AG08395 (cell line): ENCODE measurements at regions not wholly inside any gene's neighbourhood (a gene's known extent, or its start where the extent isn't known, plus 50 kb on each side); places are given as distances from the start of the nearest gene placed in this dataset.

Experiments
- DNase-seq: peaks from one replicate; pipeline ENCODE4 v3.0.0; 2012; ENCODE audit warnings: mixed read lengths, low spot score

DNA sequence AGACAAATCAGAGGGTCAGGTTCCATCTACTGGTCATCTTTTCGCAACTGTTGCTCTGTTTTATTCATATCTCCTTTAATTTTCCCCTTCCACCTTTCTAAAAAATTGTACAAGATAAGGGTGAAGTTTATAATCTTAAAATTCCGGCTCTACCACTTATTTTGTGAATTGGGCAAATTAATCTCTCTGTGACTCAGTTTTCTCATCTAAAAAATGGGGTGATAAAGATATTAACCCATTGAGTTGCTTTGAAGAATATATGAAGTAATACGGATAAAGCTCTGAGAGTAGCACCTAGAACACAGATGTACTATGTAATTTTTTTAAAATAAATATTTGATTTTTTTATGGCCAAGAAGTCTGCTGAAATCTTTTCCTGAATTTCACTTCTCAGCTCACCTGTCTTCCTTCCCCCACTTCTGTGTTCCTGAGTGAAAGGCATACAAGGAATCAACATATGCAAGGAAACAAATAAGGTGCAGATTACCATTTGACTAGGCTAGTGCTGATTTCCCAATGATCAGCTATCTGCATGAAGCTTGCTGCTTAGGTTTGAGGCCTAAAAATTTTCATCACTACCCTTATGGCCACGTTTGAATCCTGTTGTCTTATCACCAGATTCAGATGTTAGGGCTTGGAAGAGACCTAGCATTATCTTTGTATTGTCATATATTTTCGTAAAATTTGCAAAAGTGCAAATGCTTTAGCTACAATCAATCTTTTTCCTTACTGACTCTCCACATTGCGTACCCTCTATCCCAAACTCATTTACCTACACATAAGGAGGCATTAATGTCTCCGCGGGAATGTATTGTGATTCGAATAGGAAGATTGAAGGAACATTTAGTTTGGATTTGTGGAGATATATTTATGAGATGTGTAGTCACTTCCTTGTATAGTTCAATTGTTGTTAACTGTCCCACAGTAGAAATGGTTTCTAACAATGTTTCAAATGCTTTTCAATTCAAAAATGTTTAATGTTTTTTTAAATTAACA lies 718.3 kb upstream of the PTBP2 start:
- no peak for DNase-seq

DNA sequence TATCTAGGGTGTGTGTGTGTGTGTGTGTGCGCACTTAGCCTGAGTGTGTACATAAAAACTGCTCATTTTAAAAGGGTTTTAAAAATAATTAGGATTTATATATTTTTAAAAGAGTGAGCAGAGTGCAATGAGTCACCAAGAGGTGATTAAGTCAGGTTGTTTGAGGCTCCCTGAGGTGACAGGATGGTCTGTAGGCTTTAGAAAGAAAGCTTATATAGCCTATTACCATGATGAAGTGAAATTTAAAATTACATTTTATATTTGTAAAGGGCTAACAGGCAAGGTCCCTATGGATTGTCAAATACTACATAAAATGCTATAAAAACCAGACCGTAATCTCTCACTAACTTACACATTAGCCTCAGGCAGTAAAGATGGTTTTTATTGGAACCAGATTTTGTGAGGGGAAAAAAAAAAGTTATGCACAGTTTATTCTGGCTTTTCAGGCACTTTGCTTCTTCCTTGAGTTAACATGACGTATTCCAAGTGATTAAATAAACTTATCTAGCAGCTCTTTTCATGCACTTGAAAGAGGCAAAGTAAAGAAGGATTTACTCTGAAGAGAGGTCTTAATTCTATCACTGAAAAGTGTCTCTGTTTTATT lies 711.7 kb upstream of the PTBP2 start:
- DNase-seq, result no peak

DNA sequence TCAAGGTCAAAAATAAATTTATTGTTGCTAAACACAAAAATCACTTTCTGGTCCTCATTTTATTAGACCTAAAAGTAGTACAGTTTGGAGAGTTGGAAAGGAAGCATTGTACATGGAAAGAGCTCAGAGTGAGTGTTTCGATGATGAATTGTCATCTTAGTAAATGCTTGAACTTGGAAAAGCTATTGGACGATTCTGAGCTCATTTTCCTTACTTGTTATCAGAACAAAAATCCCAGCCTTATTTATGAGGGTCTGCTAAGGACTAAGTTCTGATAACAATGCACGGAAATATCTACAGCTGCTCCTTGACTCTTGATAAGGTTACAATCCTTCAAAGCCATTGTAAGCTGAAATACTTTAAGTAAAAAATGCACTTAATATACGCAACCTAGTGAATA lies 710.0 kb upstream of the PTBP2 start:
- DNase-seq, result no peak

DNA sequence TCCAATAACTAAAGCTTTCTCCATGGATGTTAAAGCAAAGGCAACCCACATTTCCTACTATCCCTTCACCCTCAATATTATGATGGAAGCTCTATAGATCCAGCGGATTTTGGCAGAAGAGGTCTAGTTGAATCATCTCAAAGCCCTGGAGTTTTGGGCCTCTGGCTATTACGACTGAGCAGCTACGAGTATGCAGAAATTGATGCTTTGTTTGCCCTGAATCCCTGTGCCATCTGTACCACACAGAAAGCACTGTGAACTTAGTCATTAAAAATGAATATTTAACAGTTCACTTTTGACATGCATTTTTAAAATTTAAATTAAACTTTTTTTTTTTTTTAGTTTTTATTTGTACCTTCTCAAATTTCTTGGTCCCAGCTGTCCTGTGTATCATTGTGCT lies 705.4 kb upstream of the PTBP2 start:
- no peak for DNase-seq

DNA sequence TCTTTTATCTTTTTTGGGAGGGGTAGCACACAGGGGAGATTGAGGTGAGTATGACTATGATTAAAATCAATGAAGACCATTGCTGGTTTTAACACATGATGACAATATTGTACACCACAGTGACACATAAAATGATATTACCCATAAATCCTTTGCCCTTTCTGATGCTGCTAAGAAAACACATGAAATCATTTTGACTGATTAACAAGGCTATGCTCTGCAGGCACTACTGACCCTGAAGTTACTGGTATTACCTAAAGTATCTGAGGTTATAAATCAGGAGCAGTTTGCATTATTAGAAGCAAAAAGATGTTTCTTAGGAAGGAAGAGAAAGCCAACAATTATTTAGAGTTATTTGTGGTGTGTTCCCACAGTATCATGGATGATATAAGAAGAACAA lies 701.2 kb upstream of the PTBP2 start:
- no peak for DNase-seq

DNA sequence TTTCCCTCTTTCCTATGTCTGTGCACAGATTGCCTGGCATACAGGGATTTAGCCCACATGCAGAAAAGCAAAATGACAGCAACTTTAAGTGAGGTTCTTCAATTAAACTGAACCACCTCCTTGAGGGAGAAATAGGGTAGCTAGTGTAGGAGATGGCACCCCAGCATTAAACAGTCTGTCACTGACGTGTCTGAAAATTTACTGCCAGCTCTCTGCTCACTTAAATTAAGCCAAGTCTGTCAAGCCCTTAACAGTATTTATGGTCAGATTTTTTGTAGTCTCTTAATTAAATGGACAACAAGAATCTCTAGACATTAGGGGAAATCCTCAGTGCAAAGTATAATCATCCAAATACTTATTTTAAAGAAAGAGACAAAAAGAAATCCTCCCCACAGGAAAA lies 696.5 kb upstream of the PTBP2 start:
- no peak for DNase-seq

DNA sequence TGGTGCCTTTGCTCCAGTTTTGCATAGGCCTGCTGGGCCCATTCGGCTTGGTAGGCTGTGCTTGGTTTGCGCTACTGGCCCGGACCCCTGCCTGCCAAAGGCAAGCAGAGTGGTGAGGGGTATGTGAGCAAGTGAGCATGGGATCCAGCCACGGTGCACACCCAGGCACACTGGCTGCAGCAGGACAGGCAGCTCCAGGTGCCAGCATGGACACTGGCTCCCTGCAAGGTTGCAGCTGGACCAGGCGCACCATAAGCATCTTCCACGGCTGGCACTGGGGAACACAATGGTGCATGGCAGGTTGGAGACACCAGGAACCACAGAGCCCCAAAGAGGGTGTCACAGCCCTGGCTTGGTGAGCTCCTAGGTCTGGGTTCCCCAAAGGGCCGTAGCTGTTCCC lies 693.5 kb upstream of the PTBP2 start:
- DNase-seq, result no peak

DNA sequence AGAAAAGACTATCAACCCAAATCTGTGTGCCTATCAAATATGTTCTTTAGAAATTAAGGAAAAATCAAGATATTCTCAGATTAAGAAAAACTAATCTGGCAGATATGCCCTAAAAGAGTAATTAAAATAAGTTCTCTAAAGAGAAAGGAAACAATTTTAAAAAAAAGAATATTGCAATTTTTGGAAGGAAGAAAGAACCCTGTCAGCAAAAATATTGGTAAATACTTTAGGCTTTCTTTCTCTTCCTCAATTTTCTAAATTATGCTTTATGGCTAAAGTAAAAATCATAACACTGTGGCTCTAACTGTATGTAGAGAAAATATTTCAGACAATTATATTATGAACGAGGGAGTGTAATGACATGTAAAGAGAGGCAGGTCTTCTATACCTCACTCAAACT lies 691.3 kb upstream of the PTBP2 start:
- DNase-seq, result no peak

DNA sequence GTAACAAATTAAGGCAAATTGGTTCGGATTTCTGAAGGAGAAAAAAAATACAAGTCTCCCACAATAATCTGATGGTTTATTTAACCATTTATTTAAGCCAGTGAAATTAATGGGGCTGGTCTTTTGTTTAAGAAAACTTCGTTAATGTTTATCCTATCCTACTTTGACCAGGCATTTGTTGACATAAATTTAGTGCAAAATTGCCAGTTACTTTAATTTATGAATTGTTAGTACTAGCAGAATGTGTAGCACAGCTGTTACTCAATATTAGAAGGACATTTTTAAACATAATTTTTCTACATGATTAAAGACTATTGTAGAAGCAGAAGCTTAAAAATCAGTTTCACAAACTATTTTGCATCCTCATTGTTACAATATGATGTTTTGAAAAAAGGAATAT lies 687.6 kb upstream of the PTBP2 start:
- DNase-seq, result no peak

DNA sequence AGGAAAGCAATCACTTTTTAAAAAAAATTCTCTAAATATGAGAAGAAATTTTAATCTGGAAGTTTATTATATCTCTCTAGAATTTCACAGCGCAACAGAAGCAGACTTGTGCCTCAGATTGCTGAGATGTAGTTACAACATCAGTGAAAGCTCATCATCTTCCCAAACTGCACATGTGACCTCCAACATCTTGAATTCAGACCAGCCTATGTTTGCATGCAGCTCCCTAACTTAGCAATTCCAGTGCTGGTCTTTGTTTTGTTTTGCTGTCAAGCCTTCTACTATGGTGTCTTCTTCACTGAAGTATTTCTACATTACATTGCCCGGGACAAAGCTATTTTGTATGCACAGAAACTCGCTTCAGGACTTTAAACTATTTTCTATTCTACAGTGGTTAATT lies 684.8 kb upstream of the PTBP2 start:
- DNase-seq, result no peak

DNA sequence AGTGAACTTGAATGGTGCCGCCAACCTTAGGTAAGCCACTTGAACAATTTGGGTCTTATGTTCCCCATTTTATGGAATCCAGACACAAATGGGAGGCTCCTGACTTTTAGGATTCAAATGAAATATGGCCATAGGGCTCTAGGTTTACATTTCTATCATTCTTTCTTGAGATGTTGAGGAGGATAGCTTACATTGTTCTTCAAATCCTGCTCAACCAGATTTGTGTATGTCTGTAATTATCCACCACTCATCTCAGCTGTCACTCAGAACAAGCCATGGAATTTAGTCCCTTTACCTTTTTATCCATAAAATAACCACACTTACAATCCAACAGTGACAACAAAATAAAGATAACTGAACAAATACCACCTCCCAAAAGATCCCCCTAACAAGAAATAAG lies 682.9 kb upstream of the PTBP2 start:
- no peak for DNase-seq

DNA sequence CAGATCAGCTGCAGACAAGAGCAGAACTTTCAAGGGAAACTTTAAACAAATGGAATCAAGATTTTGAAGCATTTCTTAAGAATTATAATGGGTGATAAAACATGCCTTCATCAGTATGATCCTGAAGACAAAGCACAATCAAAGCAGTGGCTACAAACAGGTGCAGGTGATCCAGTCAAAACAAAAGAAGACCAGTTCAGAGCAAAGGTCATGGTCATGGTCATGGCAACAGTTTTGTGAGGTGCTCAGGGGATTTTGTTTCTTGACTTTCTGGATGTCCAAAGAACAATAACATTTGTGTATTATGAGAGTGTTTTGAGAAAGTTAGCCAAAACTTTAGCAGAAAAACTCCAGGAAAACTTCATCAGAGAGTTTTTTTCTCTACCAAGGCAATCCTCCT lies 681.7 kb upstream of the PTBP2 start:
- DNase-seq, result no peak

DNA sequence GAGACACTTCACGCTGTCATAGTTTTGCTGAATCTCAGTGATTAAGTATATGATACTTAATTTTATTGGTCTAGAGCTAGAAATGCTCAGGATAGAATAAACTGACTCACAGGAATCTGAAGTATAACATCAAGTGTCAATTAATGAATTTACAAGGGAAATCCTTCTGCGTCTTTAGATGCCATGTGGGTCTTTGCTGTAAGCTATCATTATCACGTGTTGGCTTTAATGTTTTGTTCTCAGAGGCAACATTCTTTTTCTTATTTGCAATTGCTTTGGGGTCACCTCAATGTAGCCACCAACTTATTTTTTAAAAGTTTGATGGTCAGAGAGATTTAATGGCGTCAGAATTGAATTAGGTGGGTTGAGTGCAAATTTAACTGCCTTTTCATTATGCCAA lies 680.1 kb upstream of the PTBP2 start:
- no peak for DNase-seq

DNA sequence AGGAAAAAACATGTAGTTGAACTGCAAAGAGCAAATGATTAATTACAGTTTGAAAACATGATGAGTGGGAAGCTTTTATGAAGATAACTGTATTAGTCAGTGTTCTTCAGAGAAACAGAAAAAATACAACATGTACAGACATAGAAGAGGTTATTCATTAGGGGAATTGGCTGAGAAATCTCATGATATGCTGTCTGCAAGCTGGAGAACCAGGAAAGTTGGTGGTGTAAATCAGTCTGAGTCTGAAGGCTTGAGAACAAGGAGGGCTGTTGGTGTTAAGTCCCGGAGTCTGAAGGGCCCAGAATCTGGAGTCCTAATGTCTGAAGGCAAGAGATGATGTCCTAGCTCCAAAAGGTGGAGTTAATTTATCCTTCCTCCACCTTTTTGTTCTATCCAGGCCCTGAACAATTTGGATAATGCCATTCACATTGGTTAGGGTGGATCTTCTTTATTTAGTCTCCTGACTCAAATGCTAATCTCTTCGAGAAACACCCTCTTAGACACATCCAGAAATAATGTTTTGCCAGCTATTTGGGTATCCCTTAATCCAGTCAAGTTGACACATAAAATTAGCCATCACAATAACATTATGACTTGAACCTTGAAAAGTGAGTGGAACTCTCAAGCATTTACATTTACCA lies 672.9 kb upstream of the PTBP2 start:
- no peak for DNase-seq

DNA sequence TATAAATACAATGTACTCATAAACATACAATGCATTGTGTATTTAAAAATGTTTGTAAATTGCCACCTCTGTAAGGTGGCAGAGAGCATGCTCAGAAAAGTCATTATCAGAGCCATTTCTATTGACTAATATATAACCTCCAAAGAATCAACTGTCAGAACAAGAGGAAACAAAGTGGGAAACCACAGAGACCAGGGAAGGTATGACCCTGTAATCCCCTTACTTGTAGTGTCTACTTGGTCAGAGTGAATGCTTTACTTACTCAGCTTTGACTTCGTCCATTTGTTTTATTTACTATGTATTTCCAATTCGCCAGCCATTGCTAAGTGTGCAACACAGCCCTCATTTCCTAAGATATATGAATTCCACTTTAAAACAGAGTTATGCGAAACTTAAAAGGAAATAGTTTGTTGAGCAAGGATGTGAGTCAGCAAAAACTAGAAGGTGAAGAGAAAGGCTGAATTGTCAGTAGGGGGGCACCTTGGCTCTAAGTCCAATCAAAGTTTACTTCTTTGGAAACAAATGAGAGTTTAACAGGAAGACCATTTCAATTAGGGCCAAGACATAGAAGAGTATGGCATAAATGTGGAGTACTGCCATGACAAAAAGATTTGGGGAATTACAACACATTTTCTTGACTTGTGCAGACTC lies 671.7 kb upstream of the PTBP2 start:
- DNase-seq, result no peak

DNA sequence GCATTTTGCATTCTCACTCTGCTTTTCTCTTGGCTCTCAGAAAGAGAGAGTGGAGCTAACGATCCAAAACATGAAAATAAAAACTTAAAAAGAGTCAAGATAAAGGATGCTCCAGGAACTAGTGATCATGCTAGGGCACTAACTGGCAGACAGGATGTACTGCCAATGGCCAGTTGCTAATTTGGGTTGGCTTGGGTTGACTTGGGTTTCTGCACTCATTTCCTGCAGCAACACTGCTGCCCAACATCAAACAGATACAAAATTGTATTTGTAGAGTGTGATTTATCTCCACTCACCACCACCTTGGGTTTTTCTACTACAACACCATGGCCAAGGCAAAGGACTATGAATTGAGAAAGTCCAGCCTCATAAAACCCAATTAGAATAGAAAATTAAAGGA lies 662.3 kb upstream of the PTBP2 start:
- DNase-seq, result no peak

DNA sequence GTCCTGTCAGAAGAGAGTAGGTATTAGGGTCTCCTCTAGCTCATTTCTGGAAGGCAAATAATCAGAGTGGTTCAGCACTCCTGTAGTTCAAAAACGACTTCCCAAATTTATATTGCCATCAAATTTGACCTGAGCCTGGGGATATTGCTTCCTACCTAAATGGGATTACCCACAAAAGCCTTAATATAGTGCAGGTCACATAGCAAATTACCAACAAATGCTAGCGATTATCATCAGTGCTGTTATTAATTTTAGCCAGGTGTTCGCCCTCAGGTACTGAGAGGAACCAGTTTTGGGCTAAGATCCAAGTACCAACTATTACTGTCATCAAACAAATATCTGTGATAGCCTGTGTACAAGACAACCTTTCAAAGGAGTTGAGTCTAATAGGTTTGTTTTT lies 661.8 kb upstream of the PTBP2 start:
- DNase-seq, result no peak

DNA sequence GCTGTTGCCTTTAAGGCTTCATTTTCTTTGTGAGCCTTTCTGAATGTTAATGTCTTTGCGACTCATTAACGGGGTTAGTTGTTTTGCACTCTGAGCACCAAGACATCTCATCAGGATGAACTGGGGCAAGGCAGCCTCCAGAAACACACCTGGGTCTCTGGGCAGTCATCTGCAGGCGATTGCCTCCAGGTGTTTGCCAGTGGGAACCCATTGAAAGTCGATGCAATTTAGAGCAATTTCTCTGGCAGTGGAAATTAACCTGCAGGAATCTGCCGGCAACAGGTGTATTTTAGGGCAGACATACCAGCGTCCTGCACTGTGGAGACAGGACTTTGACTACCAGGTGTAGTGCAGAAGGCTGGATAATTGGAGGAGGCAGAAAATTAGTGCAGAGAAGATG lies 661.0 kb upstream of the PTBP2 start:
- DNase-seq, result no peak

DNA sequence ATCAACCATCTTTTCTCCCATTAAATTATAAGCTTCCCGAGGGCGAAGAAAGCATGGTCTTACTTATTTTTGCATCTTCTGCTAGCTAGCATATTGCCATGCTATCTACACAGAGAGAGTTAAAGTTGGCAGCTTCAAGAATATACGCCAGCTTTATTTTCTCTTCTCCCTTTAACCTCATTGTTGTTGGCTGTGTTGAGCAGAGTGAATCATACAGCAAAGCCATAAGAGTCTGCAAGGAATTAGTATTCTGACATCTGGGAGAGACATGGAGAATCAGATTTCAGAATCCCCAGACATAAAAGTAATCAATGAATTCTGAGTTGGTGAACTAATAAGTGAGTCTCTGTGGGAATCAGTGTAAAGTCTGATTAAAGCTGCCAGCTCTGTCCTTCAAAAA lies 649.6 kb upstream of the PTBP2 start:
- no peak for DNase-seq

DNA sequence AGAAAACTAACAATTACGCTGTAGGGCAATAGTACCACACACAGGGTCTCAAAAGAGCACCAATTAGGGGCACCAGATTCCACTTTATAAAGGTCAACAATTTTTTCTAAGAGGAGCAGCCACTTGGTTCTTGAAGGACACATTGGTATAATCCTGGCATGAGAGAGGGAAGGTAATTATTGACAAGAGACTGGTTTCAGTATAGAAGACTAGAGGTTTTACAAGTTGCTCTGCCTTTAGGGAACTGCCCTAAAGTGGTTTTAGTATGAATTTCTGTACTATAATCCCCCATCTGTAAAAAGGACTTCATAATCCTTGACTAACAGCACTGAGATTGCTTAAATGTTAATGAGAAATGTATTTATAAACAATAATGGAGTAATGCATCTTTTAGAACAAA lies 648.5 kb upstream of the PTBP2 start:
- no peak for DNase-seq

DNA sequence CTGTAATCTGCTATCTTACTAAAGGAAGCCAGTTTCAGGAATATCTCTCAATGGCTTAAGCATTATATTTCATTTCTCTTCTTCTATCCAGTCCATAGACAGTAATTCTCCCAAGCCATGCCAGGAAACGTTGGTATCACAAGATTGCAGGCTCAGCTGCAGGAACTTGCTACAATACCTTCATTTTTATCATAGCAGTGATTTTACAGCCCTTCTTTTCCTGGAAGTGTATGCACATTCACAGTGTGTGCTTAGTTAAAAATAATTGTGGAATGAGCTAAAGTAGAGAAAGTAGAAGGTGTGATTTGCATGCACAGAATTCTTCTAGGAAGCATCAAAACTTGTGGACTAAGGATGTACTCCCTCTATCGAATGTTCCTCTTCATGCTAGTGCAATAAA lies 647.2 kb upstream of the PTBP2 start:
- no peak for DNase-seq

DNA sequence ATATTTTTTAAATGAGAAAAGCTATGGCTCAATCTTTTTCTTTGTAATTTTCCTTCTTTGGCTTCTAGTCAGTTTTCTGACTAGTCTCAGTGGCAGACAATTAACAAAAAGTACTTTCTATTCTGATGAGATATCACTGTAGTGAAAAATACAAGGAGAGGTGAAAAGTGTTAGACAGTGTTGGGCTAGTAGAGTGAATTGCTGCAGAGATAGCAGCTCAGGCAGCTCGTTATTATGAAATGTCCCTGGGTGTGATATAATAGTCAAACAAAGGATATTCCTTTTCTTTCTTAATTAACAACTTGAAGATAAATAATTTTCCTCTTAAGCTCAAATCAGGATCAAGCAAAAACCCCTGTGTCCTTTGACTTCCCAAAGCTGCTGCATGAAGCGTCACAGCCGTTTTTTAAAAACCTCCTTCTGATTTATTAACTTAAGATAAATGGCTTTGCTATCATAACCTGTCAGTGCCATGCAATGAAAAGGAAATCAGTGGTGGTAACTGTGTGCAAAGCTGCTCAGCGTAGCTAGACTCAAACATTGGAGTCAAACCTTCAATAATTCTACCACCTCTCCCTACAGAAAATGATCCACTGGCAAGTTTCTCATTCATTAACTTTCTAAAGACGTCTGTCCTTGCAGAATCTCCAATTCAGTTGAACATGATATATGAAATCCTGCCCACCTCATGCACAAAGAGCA lies 646.6 kb upstream of the PTBP2 start:
- DNase-seq, result no peak
